IMR-90 (cell line): ENCODE measurements at regions not wholly inside any gene's neighbourhood (a gene's known extent, or its start where the extent isn't known, plus 50 kb on each side); places are given as distances from the start of the nearest gene placed in this dataset.

ENCODE experiments used
- ATAC-seq: fragments of 200-7000 bp; cut with Tn5 transposase; 2 replicates; pipeline ENCODE4 v1.9.1; 2020; ENCODE audit warnings: low read depth, mild to moderate bottlenecking, moderate library complexity
- BruUV-seq: library from RNA; stranded (reverse); fragments of 400-500 nt; replicated peaks from 2 replicates; lab custom pipeline; 2021; lab: Mats Ljungman, UMichigan
- CTCF ChIA-PET: fragments of 300-600 bp; formaldehyde crosslinking; extraction: SDS; loops from one replicate; lab custom pipeline; 2021; ENCODE audit warnings: antibody characterized with exemption; lab: Yijun Ruan, JAX
- POLR2A ChIA-PET: fragments of 300-600 bp; sonication (Branson Sonifier 250); formaldehyde crosslinking; loops from one replicate; lab custom pipeline; 2022; ENCODE audit warnings: antibody characterized with exemption; ENCODE audit not compliant: unreplicated experiment; lab: Charles Lee
- DNase-seq: peaks from one replicate; pipeline ENCODE4 v3.0.0; 2013
- H2AFZ ChIP-seq: replicated peaks from 2 replicates; pipeline ENCODE3; 2013; ENCODE audit warnings: low read length, mild to moderate bottlenecking; ENCODE audit not compliant: poor library complexity
- H2AK5ac ChIP-seq: 2 replicates; pipeline ENCODE4 v1.6.1; 2013; ENCODE audit warnings: low read depth, low read length, inconsistent platforms
- H2AK9ac ChIP-seq: replicated peaks from 2 replicates; pipeline ENCODE3; 2013; ENCODE audit warnings: mild to moderate bottlenecking, low read depth, low read length, moderate library complexity; ENCODE audit not compliant: poor library complexity
- H2BK120ac ChIP-seq: 2 replicates; pipeline ENCODE4 v1.6.1; 2013; ENCODE audit warnings: low read depth, low read length, inconsistent platforms
- H2BK15ac ChIP-seq: 3 replicates; pipeline ENCODE4 v1.6.1; 2013; ENCODE audit warnings: low read depth, low read length, inconsistent platforms
- H2BK20ac ChIP-seq: 2 replicates; pipeline ENCODE4 v1.6.1; 2013; ENCODE audit warnings: low read depth, mild to moderate bottlenecking, inconsistent platforms, low read length, moderate library complexity
- H2BK5ac ChIP-seq: 2 replicates; pipeline ENCODE4 v1.6.1; 2013; ENCODE audit warnings: mild to moderate bottlenecking, low read depth, low read length, inconsistent platforms; ENCODE audit not compliant: poor library complexity, severe bottlenecking
- H3K14ac ChIP-seq: replicated peaks from 2 replicates; pipeline ENCODE4 v1.6.1; 2013; ENCODE audit warnings: low read depth, low read length, inconsistent platforms
- H3K18ac ChIP-seq: 2 replicates; pipeline ENCODE4 v1.6.1; 2013; ENCODE audit warnings: low read depth, low read length, control low read depth
- H3K23ac ChIP-seq: 2 replicates; pipeline ENCODE4 v1.6.1; 2013; ENCODE audit warnings: low read depth, low read length, inconsistent platforms
- H3K27ac ChIP-seq: 2 replicates; pipeline ENCODE4 v1.5.1; 2013; ENCODE audit warnings: mild to moderate bottlenecking, control low read depth, low read length; ENCODE audit not compliant: insufficient read depth
- H3K27me3 ChIP-seq: 2 replicates; pipeline ENCODE4 v1.6.1; 2013; ENCODE audit warnings: low read length; ENCODE audit not compliant: control insufficient read depth, insufficient read depth
- H3K36me3 ChIP-seq: 2 replicates; pipeline ENCODE4 v1.6.1; 2013; ENCODE audit warnings: low read length, mixed read lengths; ENCODE audit not compliant: control insufficient read depth, insufficient read depth
- H3K4ac ChIP-seq: 2 replicates; pipeline ENCODE4 v1.6.1; 2013; ENCODE audit warnings: low read depth, low read length, inconsistent platforms
- H3K4me1 ChIP-seq: 2 replicates; pipeline ENCODE4 v1.6.1; 2013; ENCODE audit warnings: low read length, mixed read lengths; ENCODE audit not compliant: control insufficient read depth, insufficient read depth
- H3K4me2 ChIP-seq: 2 replicates; pipeline ENCODE4 v1.6.1; 2013; ENCODE audit warnings: low read depth, mild to moderate bottlenecking, control low read depth, low read length, moderate library complexity
- H3K4me3 ChIP-seq: 2 replicates; pipeline ENCODE4 v1.5.1; 2013; ENCODE audit warnings: low read depth, mild to moderate bottlenecking, control low read depth, low read length, moderate library complexity; ENCODE audit not compliant: insufficient read depth
- H3K56ac ChIP-seq: 2 replicates; pipeline ENCODE4 v1.6.1; 2013; ENCODE audit warnings: low read length, inconsistent platforms; ENCODE audit not compliant: insufficient read depth; ENCODE audit errors: extremely low read depth
- H3K79me1 ChIP-seq, 2 experiments: 2 replicates each; pipeline ENCODE4 v1.6.1; 2013; ENCODE audit warnings: low read length in 2 of 2, inconsistent platforms in 1 of 2, low read depth in 1 of 2
- H3K9ac ChIP-seq: 2 replicates; pipeline ENCODE4 v1.6.1; 2013; ENCODE audit warnings: low read depth, low read length, control low read depth
- H3K9me1 ChIP-seq: 2 replicates; pipeline ENCODE4 v1.6.1; 2013; ENCODE audit warnings: low read length, inconsistent platforms; ENCODE audit not compliant: insufficient read depth
- H3K9me3 ChIP-seq: 2 replicates; pipeline ENCODE4 v1.6.1; 2013; ENCODE audit warnings: low read length; ENCODE audit not compliant: control insufficient read depth, insufficient read depth
- H4K20me1 ChIP-seq: 2 replicates; pipeline ENCODE4 v1.6.1; 2013; ENCODE audit warnings: low read length, inconsistent platforms; ENCODE audit not compliant: insufficient read depth
- H4K5ac ChIP-seq: 2 replicates; pipeline ENCODE4 v1.6.1; 2013; ENCODE audit warnings: mild to moderate bottlenecking, low read depth, low read length, control low read depth
- H4K8ac ChIP-seq, 2 experiments: 2 replicates each; pipeline ENCODE4 v1.6.1; 2013; ENCODE audit warnings: low read depth in 2 of 2, low read length in 2 of 2, control low read depth in 1 of 2, inconsistent platforms in 1 of 2
- H4K91ac ChIP-seq: 2 replicates; pipeline ENCODE4 v1.6.1; 2013; ENCODE audit warnings: low read depth, low read length, inconsistent platforms; ENCODE audit not compliant: insufficient read depth
- CEBPB ChIP-seq: IDR thresholded peaks from 2 replicates; pipeline ENCODE4 v1.6.1; 2012; ENCODE audit warnings: low read depth, low read length, improper control_type of control experiment
- CHD1 ChIP-seq: IDR thresholded peaks from 2 replicates; pipeline ENCODE4 v1.6.1; 2012; ENCODE audit warnings: low read depth, low read length, improper control_type of control experiment
- FOS ChIP-seq: fragments of 150-350 bp; IDR thresholded peaks from 2 replicates; pipeline ENCODE4 v1.6.1; 2016; ENCODE audit warnings: low read depth, low read length
- MAFK ChIP-seq: IDR thresholded peaks from 2 replicates; pipeline ENCODE4 v1.6.1; 2012; ENCODE audit warnings: low read depth, low read length, improper control_type of control experiment
- MAZ ChIP-seq: IDR thresholded peaks from 2 replicates; pipeline ENCODE4 v1.6.1; 2012; ENCODE audit warnings: low read depth, mild to moderate bottlenecking, low read length, improper control_type of control experiment, moderate library complexity, borderline replicate concordance
- MXI1 ChIP-seq: IDR thresholded peaks from 2 replicates; pipeline ENCODE4 v1.6.1; 2012; ENCODE audit warnings: low read depth, mild to moderate bottlenecking, low read length, moderate library complexity, borderline replicate concordance
- NFE2L2 ChIP-seq: fragments of 150-350 bp; IDR thresholded peaks from 2 replicates; pipeline ENCODE4 v1.6.1; 2016; ENCODE audit warnings: low read depth, mild to moderate bottlenecking, low read length
- POLR2A ChIP-seq: IDR thresholded peaks from 2 replicates; pipeline ENCODE4 v1.6.1; 2012; ENCODE audit warnings: mild to moderate bottlenecking, low read depth, low read length
- RAD21 ChIP-seq: IDR thresholded peaks from 2 replicates; pipeline ENCODE4 v1.6.1; 2012; ENCODE audit warnings: low read length, improper control_type of control experiment
- RCOR1 ChIP-seq: IDR thresholded peaks from 2 replicates; pipeline ENCODE4 v1.6.1; 2012; ENCODE audit warnings: mild to moderate bottlenecking, low read length, improper control_type of control experiment; ENCODE audit not compliant: insufficient replicate concordance
- RFX5 ChIP-seq: IDR thresholded peaks from 2 replicates; pipeline ENCODE4 v1.8.0; 2012; ENCODE audit warnings: low read depth, mild to moderate bottlenecking, low read length, moderate library complexity
- SMC3 ChIP-seq: fragments of 150-350 bp; IDR thresholded peaks from 2 replicates; pipeline ENCODE4 v1.6.1; 2016; ENCODE audit warnings: low read depth, mild to moderate bottlenecking, antibody characterized with exemption, low read length, moderate library complexity
- WGBS, 2 experiments: methylation state at CpG; one replicate each; pipeline versions ENCODE4 v1.1.5 to v1.1.7; 2013; ENCODE audit warnings: missing lambda C conversion rate in 2 of 2; ENCODE audit not compliant: insufficient read length in 1 of 2; ENCODE audit errors: extremely low coverage in 2 of 2; 5-methylcytosine and 5-hydroxymethylcytosine counted together
- dilution Hi-C: fragments of 300-500 bp; cut with HindIII; formaldehyde crosslinking; loops from one replicate; pipeline ENCODE4 v1.14.3; 2018; ENCODE audit warnings: low sequenced_read_pairs; ENCODE audit not compliant: unreplicated experiment
- in situ Hi-C: fragments of 300-500 bp; cut with MboI; formaldehyde crosslinking; loops from 3 replicates; pipeline ENCODE4 v1.14.3; 2019; ENCODE audit warnings: low sequenced_read_pairs, inconsistent platforms, mixed read lengths
- intact Hi-C: fragments of 100-400 bp; cut with micrococcal nuclease; formaldehyde crosslinking; loops from 2 replicates; pipeline ENCODE4 v1.10.0; 2022
- TF ChIP-seq, protein P1 (sequence below): fragments of 150-350 bp; IDR thresholded peaks from 2 replicates; pipeline ENCODE4 v1.6.1; 2016; ENCODE audit warnings: low read depth, mild to moderate bottlenecking, low read length, moderate library complexity, borderline replicate concordance
- TF ChIP-seq, protein P2 (sequence below): conservative IDR thresholded peaks from 2 replicates; pipeline ENCODE4 v1.5.1; 2012; ENCODE audit warnings: mild to moderate bottlenecking, low read depth, low read length, improper control_type of control experiment
- TF ChIP-seq, protein P3 (sequence below): fragments of 150-350 bp; IDR thresholded peaks from 2 replicates; pipeline ENCODE4 v1.6.1; 2017; ENCODE audit warnings: mild to moderate bottlenecking, antibody characterized with exemption, low read length, low read depth

DNA sequence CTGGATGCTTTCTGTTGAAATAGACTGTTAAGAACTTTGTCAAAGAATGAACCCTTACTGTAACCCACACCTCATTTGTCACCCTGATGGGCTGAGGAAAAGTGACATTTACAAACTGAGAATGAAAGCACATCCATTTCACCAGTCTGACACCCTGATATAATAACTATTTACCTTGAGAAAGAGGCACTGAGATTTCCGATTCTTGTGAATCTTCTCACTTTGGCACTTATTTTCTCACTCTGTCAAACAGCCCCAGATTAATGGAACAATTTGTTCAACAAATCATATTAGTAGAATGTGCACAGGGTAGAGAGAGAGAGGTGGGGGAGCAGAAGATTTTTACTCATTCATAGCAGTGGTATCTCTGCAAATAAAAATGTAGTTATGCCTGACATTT is 606.9 kb downstream of the MCTP2 start:
- H3K36me3 ChIP-seq = no peaks in the 10 kb centered on the region
- in situ Hi-C loops (no loop called here), dilution Hi-C loops (no loop called here), intact Hi-C loops (loop anchor here (5.0 kb wide), 1 partner anchor 376 kb away; no protein-coding TSS in a partner anchor)
- DNase-seq = no peak
- H3K4me3 ChIP-seq = no peak overlapping the region
- H3K23ac ChIP-seq = no peak overlapping the region
- POLR2A ChIA-PET = no interaction called here
- no peak for ATAC-seq
- H3K9me1 ChIP-seq = no peaks in the 10 kb centered on the region
- no peak overlapping the region for H2BK20ac ChIP-seq
- H3K18ac ChIP-seq = no peak overlapping the region
- no TSS peak for BruUV-seq
- no peaks in the 10 kb centered on the region for H3K4me1 ChIP-seq
- no peak overlapping the region for H3K14ac ChIP-seq
- H4K8ac ChIP-seq = no peak overlapping the region
- CTCF ChIA-PET = no interaction called here
- no peak overlapping the region for H2BK120ac ChIP-seq
- no peaks in the 10 kb centered on the region for H3K79me1 ChIP-seq
- H4K5ac ChIP-seq = no peak overlapping the region
- H3K4ac ChIP-seq = no peak overlapping the region
- H3K27ac ChIP-seq = no peak overlapping the region
- H2BK5ac ChIP-seq = no peak overlapping the region
- peaks cover 7% of the 10 kb centered on the region for H3K9me3 ChIP-seq
- H3K4me2 ChIP-seq = no peak overlapping the region
- no peaks in the 10 kb centered on the region for H3K27me3 ChIP-seq
- H2AK5ac ChIP-seq = no peak overlapping the region
- H3K9ac ChIP-seq = no peak overlapping the region
- no CpG with 5 or more reads among the region's 1 CpG for WGBS, 2 experiments
- H3K56ac ChIP-seq = no peak overlapping the region
- TF ChIP-seq POLR2A = no peak
- TF ChIP-seq RFX5 = no peak
- no peak for TF ChIP-seq RAD21
- TF ChIP-seq CEBPB = no peak
- TF ChIP-seq SMC3 = no peak
- no peak for TF ChIP-seq RCOR1
- no peak for TF ChIP-seq NFE2L2
- TF ChIP-seq FOS = no peak
- TF ChIP-seq MXI1 = no peak
- TF ChIP-seq, protein P1, sequence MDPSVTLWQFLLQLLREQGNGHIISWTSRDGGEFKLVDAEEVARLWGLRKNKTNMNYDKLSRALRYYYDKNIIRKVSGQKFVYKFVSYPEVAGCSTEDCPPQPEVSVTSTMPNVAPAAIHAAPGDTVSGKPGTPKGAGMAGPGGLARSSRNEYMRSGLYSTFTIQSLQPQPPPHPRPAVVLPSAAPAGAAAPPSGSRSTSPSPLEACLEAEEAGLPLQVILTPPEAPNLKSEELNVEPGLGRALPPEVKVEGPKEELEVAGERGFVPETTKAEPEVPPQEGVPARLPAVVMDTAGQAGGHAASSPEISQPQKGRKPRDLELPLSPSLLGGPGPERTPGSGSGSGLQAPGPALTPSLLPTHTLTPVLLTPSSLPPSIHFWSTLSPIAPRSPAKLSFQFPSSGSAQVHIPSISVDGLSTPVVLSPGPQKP = no peak
- TF ChIP-seq, protein P2, sequence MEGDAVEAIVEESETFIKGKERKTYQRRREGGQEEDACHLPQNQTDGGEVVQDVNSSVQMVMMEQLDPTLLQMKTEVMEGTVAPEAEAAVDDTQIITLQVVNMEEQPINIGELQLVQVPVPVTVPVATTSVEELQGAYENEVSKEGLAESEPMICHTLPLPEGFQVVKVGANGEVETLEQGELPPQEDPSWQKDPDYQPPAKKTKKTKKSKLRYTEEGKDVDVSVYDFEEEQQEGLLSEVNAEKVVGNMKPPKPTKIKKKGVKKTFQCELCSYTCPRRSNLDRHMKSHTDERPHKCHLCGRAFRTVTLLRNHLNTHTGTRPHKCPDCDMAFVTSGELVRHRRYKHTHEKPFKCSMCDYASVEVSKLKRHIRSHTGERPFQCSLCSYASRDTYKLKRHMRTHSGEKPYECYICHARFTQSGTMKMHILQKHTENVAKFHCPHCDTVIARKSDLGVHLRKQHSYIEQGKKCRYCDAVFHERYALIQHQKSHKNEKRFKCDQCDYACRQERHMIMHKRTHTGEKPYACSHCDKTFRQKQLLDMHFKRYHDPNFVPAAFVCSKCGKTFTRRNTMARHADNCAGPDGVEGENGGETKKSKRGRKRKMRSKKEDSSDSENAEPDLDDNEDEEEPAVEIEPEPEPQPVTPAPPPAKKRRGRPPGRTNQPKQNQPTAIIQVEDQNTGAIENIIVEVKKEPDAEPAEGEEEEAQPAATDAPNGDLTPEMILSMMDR = no peak
- TF ChIP-seq MAFK = no peak
- TF ChIP-seq, protein P3, sequence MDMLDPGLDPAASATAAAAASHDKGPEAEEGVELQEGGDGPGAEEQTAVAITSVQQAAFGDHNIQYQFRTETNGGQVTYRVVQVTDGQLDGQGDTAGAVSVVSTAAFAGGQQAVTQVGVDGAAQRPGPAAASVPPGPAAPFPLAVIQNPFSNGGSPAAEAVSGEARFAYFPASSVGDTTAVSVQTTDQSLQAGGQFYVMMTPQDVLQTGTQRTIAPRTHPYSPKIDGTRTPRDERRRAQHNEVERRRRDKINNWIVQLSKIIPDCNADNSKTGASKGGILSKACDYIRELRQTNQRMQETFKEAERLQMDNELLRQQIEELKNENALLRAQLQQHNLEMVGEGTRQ = no peak
- no peak for TF ChIP-seq CHD1
- TF ChIP-seq MAZ = no peak
- no peak overlapping the region for H2AFZ ChIP-seq
- H2AK9ac ChIP-seq = no peak overlapping the region
- no peak overlapping the region for H2BK15ac ChIP-seq
- H4K20me1 ChIP-seq = no peaks in the 10 kb centered on the region
- H4K91ac ChIP-seq = no peak overlapping the region
